ENCODE measurements at regions not wholly inside any gene's neighbourhood (a gene's known extent, or its start where the extent isn't known, plus 50 kb on each side); places are given as distances from the start of the nearest gene placed in this dataset.

GRCh38 chr7:131035088-131035770 is 292.4 kb upstream of the MKLN1 start:
- CTCF ChIA-PET, result interaction anchor here (0.7 kb wide), 1 partner anchor 473 kb away, joined by 4 read pairs; no protein-coding TSS in a partner anchor
- WGBS (ENCODE audit: insufficient coverage), result 60% methylated on average over 1 of the region's 8 CpGs
- no peak overlapping the region for H3K4me3 ChIP-seq (ENCODE audit: control extremely low read depth in 1 of 5, extremely low read depth in 1 of 5, insufficient read depth in 1 of 5, low read depth in 2 of 5, low read length in 4 of 5)
- H3K4me3 Mint-ChIP-seq, result no peak overlapping the region
- peaks cover 45% of the 10 kb centered on the region for H4K20me1 ChIP-seq (ENCODE audit: control insufficient read depth, insufficient read depth, low read length, poor library complexity, severe bottlenecking)
- no peak overlapping the region for H2AFZ ChIP-seq (ENCODE audit: insufficient read depth, low read depth, low read length, poor library complexity, severe bottlenecking)
- no peak for DNase-seq
- no peaks in the 10 kb centered on the region for H3K9me3 ChIP-seq (ENCODE audit: control extremely low read depth in 1 of 3, control insufficient read depth in 2 of 3, insufficient read depth in 1 of 3, low read length in 2 of 3)
- no peaks in the 10 kb centered on the region for H3K9me3 Mint-ChIP-seq (ENCODE audit: insufficient read depth)
- no peak overlapping the region for H3K27ac Mint-ChIP-seq
- POLR2A ChIA-PET, result no interaction called here
- H3K4me1 Mint-ChIP-seq, result peaks cover 76% of the 10 kb centered on the region
- H3K27me3 ChIP-seq (replicated peaks in 1 of 4; ENCODE audit: control extremely low read depth in 1 of 4, control insufficient read depth in 3 of 4, insufficient read depth in 4 of 4, low read length in 3 of 4), result no peaks in the 10 kb centered on the region
- H3K4me2 ChIP-seq (replicated peaks; ENCODE audit: low read depth, low read length, poor library complexity, severe bottlenecking), result peak overlapping the region; percentile 0
- H3K4me1 ChIP-seq (ENCODE audit: control insufficient read depth in 2 of 2, insufficient read depth in 2 of 2, low read length in 2 of 2), result peaks cover 43 to 66% of the 10 kb centered on the region in 2 donors
- no peak overlapping the region for H3K9ac ChIP-seq (ENCODE audit: low read length)
- H3K27me3 Mint-ChIP-seq, result no peaks in the 10 kb centered on the region
- ATAC-seq (ENCODE audit: low read depth), result no peak
- TF ChIP-seq CTCF (IDR thresholded peaks at IDR 0.05) (no peak), EZH2 (IDR thresholded peaks at IDR 0.05; ENCODE audit: borderline replicate concordance, insufficient read depth, low read depth, low read length, poor library complexity, severe bottlenecking) (no peak)
- peaks cover 98% of the 10 kb centered on the region for H3K79me2 ChIP-seq (ENCODE audit: control insufficient read depth, insufficient read depth, low read length)
- H3K27ac ChIP-seq (ENCODE audit: low read length in 2 of 2), result peak overlapping the region in 1 of 2 donors; percentile 66
- intact Hi-C loops (cut with micrococcal nuclease), result no loop called here
- peaks cover 0 to under 1% of the 10 kb centered on the region in 2 experiments for H3K36me3 ChIP-seq (replicated peaks in 1 of 2; ENCODE audit: control extremely low read depth in 1 of 2, control insufficient read depth in 1 of 2, extremely low read depth in 1 of 2, insufficient read depth in 2 of 2, low read length in 1 of 2)

- ATAC-seq (ENCODE audit: low read depth) (no peak), DNase-seq (no peak)
- H3K4me2 ChIP-seq (replicated peaks; ENCODE audit: low read depth, low read length, poor library complexity, severe bottlenecking), result no peak overlapping the region
- peak overlapping the region; percentile 11 for H3K27ac Mint-ChIP-seq
- POLR2A ChIA-PET, result no interaction called here
- peaks cover 53% of the 10 kb centered on the region for H4K20me1 ChIP-seq (ENCODE audit: control insufficient read depth, insufficient read depth, low read length, poor library complexity, severe bottlenecking)
- TF ChIP-seq EZH2 (IDR thresholded peaks at IDR 0.05; ENCODE audit: borderline replicate concordance, insufficient read depth, low read depth, low read length, poor library complexity, severe bottlenecking), result no peak
- no peak for TF ChIP-seq CTCF (IDR thresholded peaks at IDR 0.05)
- no peaks in the 10 kb centered on the region for H3K27me3 ChIP-seq (replicated peaks in 1 of 4; ENCODE audit: control extremely low read depth in 1 of 4, control insufficient read depth in 3 of 4, insufficient read depth in 4 of 4, low read length in 3 of 4)
- H3K36me3 ChIP-seq (replicated peaks in 1 of 2; ENCODE audit: control extremely low read depth in 1 of 2, control insufficient read depth in 1 of 2, extremely low read depth in 1 of 2, insufficient read depth in 2 of 2, low read length in 1 of 2), result peaks cover 0 to 5% of the 10 kb centered on the region in 2 experiments
- H3K79me2 ChIP-seq (ENCODE audit: control insufficient read depth, insufficient read depth, low read length), result peaks cover 98% of the 10 kb centered on the region
- no peak overlapping the region for H3K4me3 ChIP-seq (ENCODE audit: control extremely low read depth in 1 of 5, extremely low read depth in 1 of 5, insufficient read depth in 1 of 5, low read depth in 2 of 5, low read length in 4 of 5)
- no peak overlapping the region for H3K9ac ChIP-seq (ENCODE audit: low read length)
- no peak overlapping the region for H3K4me3 Mint-ChIP-seq
- intact Hi-C loops (cut with micrococcal nuclease), result no loop called here
- H3K4me1 Mint-ChIP-seq, result peaks cover 65% of the 10 kb centered on the region
- no peaks in the 10 kb centered on the region for H3K9me3 ChIP-seq (ENCODE audit: control extremely low read depth in 1 of 3, control insufficient read depth in 2 of 3, insufficient read depth in 1 of 3, low read length in 2 of 3)
- no peaks in the 10 kb centered on the region for H3K9me3 Mint-ChIP-seq (ENCODE audit: insufficient read depth)
- H3K4me1 ChIP-seq (ENCODE audit: control insufficient read depth in 2 of 2, insufficient read depth in 2 of 2, low read length in 2 of 2), result peaks cover 23 to 43% of the 10 kb centered on the region in 2 donors
- peak overlapping the region in 1 of 2 donors; percentile 11 for H3K27ac ChIP-seq (ENCODE audit: low read length in 2 of 2)
- no peaks in the 10 kb centered on the region for H3K27me3 Mint-ChIP-seq
- WGBS (ENCODE audit: insufficient coverage), result 97% methylated on average over 3 of the region's 3 CpGs
- CTCF ChIA-PET, result interaction anchor here (0.6 to 7.6 kb wide), 5 partner anchors 9 to 380 kb away, joined by 3 to 131 read pairs (median 19); no protein-coding TSS in a partner anchor
- no peak overlapping the region for H2AFZ ChIP-seq (ENCODE audit: insufficient read depth, low read depth, low read length, poor library complexity, severe bottlenecking)
Measured at GRCh38 chr7:131038153-131038552, 289.5 kb upstream of the MKLN1 start.

Measured in B cell (primary cell).